PC-3 (cell line): ENCODE measurements at regions not wholly inside any gene's neighbourhood (a gene's known extent, or its start where the extent isn't known, plus 50 kb on each side); places are given as distances from the start of the nearest gene placed in this dataset.

Experiments used
- ATAC-seq: fragments of 200-7000 bp; cut with Tn5 transposase; 2 replicates; pipeline ENCODE4 v1.9.1; 2020; ENCODE audit warnings: mild to moderate bottlenecking, moderate library complexity
- BruUV-seq: library from RNA; stranded (reverse); fragments of 400-500 nt; replicated peaks from 2 replicates; lab custom pipeline; 2021; lab: Mats Ljungman, UMichigan
- CTCF ChIA-PET: fragments of 300-600 bp; sonication (Branson Sonifier 250); formaldehyde crosslinking; loops from one replicate; lab custom pipeline; 2022; ENCODE audit warnings: antibody characterized with exemption; lab: Charles Lee
- POLR2A ChIA-PET: fragments of 300-600 bp; sonication (Branson Sonifier 250); formaldehyde crosslinking; loops from one replicate; lab custom pipeline; 2022; ENCODE audit warnings: antibody characterized with exemption; ENCODE audit not compliant: unreplicated experiment; lab: Charles Lee
- DNase-seq: peaks from one replicate; pipeline ENCODE4 v3.0.0-alpha.2; 2015
- H2AFZ ChIP-seq: fragments of 300-600 bp; sonication (generic); 2 replicates; pipeline ENCODE4 v1.6.0; 2016; ENCODE audit warnings: antibody characterized with exemption, low read length
- H3F3A ChIP-seq: fragments of 300-600 bp; sonication (generic); one replicate; pipeline ENCODE4 v1.6.0; 2017; ENCODE audit warnings: antibody characterized with exemption, low read length, control low read depth, mild to moderate bottlenecking; ENCODE audit not compliant: unreplicated experiment
- H3K27ac ChIP-seq: fragments of 300-600 bp; sonication (generic); 2 replicates; pipeline ENCODE4 v1.5.1; 2016; ENCODE audit warnings: mild to moderate bottlenecking, low read length
- H3K27me3 ChIP-seq: fragments of 300-600 bp; sonication (generic); 2 replicates; pipeline ENCODE4 v1.6.1; 2016; ENCODE audit warnings: low read length, mixed read lengths
- H3K36me3 ChIP-seq: fragments of 300-600 bp; sonication (generic); 2 replicates; pipeline ENCODE4 v1.6.1; 2016; ENCODE audit warnings: low read depth, mixed run types, low read length, mixed read lengths
- H3K4me1 ChIP-seq: fragments of 300-600 bp; sonication (generic); 2 replicates; pipeline ENCODE4 v1.5.1; 2016; ENCODE audit warnings: low read length; ENCODE audit not compliant: insufficient read depth
- H3K4me2 ChIP-seq: fragments of 300-600 bp; sonication (generic); 2 replicates; pipeline ENCODE4 v1.6.0; 2016; ENCODE audit warnings: low read length
- H3K4me3 ChIP-seq: fragments of 300-600 bp; sonication (generic); 2 replicates; pipeline ENCODE4 v1.5.1; 2016; ENCODE audit warnings: mild to moderate bottlenecking, low read length, mixed read lengths
- H3K79me2 ChIP-seq: fragments of 300-600 bp; sonication (generic); 2 replicates; pipeline ENCODE4 v1.6.1; 2017; ENCODE audit warnings: low read length, mixed read lengths
- H3K9ac ChIP-seq: fragments of 300-600 bp; sonication (generic); 2 replicates; pipeline ENCODE4 v1.6.0; 2016; ENCODE audit warnings: mild to moderate bottlenecking, low read length
- H3K9me2 ChIP-seq: fragments of 300-600 bp; sonication (generic); replicated peaks from 2 replicates; pipeline ENCODE4 v1.6.1; 2016; ENCODE audit warnings: mixed run types, low read length, mixed read lengths
- H3K9me3 ChIP-seq: fragments of 300-600 bp; sonication (generic); 2 replicates; pipeline ENCODE4 v1.6.1; 2016; ENCODE audit warnings: low read length, mixed read lengths
- H4K20me1 ChIP-seq: fragments of 300-600 bp; sonication (generic); 2 replicates; pipeline ENCODE4 v1.6.1; 2016; ENCODE audit warnings: low read length, mixed read lengths
- EZH2 ChIP-seq: fragments of 300-600 bp; sonication (generic); IDR thresholded peaks from one replicate; pipeline ENCODE4 v1.6.1; 2017; ENCODE audit warnings: antibody characterized with exemption, mild to moderate bottlenecking, low read length; ENCODE audit not compliant: unreplicated experiment
- EZH2phosphoT487 ChIP-seq: fragments of 300-600 bp; sonication (generic); IDR thresholded peaks from 2 replicates; pipeline ENCODE4 v1.6.1; 2018; ENCODE audit warnings: mild to moderate bottlenecking, antibody characterized with exemption, low read length, borderline replicate concordance
- intact Hi-C: fragments of 100-400 bp; cut with micrococcal nuclease; formaldehyde crosslinking; loops from 2 replicates; pipeline ENCODE4 v1.9.0; 2023
- TF ChIP-seq, protein P1 (sequence below): fragments of 300-600 bp; sonication (generic); conservative IDR thresholded peaks from 2 replicates; pipeline ENCODE4 v1.5.1; 2017; ENCODE audit warnings: antibody characterized with exemption, low read depth, mild to moderate bottlenecking, low read length

DNA sequence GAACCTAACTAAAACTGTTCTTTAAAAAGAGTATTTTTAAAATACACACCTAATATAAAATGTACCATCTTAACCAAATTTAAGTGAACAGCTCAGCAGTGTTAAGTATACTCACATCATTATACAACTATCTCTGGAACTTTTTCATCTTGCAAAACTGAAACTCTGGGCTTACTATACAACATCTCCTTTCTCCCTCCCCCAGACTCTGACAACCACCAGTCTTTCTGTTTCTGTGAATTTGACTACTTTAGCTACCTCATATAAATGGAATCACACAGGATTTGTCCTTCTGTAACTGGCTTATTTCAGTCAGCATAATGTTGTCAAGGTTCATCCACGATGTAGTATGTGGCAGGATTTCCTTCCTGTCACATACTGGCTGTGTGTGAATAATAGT lies 93.5 kb downstream of the FOXD1 start:
- Histone ChIP-seq H2AFZ (no peak overlapping the region), H3K9me3 (0 out of 2 replicates have a peak, but pooled peaks cover 4% of the 10 kb centered on the region), H3K27me3 (no peaks in the 10 kb centered on the region), H3K4me1 (no peaks in the 10 kb centered on the region), H3K9me2 (no peaks in the 10 kb centered on the region), H3K4me2 (no peak overlapping the region), H3K9ac (no peak overlapping the region), H3K79me2 (no peaks in the 10 kb centered on the region), H3F3A (no peaks in the 10 kb centered on the region), H4K20me1 (no peaks in the 10 kb centered on the region), H3K4me3 (no peak overlapping the region), H3K27ac (no peak overlapping the region), H3K36me3 (no peaks in the 10 kb centered on the region)
- CTCF ChIA-PET, result no interaction called here
- DNase-seq (no peak), ATAC-seq (no peak)
- intact Hi-C loops, result no loop called here
- TF ChIP-seq EZH2, result no peak
- no peak for TF ChIP-seq EZH2phosphoT487
- TF ChIP-seq, protein P1, sequence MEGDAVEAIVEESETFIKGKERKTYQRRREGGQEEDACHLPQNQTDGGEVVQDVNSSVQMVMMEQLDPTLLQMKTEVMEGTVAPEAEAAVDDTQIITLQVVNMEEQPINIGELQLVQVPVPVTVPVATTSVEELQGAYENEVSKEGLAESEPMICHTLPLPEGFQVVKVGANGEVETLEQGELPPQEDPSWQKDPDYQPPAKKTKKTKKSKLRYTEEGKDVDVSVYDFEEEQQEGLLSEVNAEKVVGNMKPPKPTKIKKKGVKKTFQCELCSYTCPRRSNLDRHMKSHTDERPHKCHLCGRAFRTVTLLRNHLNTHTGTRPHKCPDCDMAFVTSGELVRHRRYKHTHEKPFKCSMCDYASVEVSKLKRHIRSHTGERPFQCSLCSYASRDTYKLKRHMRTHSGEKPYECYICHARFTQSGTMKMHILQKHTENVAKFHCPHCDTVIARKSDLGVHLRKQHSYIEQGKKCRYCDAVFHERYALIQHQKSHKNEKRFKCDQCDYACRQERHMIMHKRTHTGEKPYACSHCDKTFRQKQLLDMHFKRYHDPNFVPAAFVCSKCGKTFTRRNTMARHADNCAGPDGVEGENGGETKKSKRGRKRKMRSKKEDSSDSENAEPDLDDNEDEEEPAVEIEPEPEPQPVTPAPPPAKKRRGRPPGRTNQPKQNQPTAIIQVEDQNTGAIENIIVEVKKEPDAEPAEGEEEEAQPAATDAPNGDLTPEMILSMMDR, result no peak
- POLR2A ChIA-PET, result no interaction called here
- no TSS peak for BruUV-seq

DNA sequence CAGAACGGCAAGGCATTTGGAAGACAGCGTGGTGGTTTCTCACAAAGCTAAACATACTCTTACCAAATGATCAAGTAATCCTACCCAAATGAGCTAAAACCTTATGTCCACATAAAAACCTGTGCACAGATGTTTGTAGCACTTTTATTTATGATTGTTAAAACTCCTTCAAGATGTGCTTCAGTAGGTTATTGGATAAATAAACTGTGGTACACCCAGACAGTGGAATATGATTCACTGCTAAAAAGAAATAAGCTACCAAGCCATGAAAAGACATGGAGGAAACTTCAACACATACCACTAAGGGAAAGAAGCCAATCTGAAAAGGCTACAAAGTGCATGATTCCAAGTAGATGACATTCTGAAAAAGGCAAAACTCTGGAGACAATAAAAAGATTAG lies 94.2 kb downstream of the FOXD1 start:
- Histone ChIP-seq H3K4me3 (no peak overlapping the region), H3K4me1 (no peaks in the 10 kb centered on the region), H4K20me1 (no peaks in the 10 kb centered on the region), H3K9ac (no peak overlapping the region), H3K9me2 (no peaks in the 10 kb centered on the region), H2AFZ (no peak overlapping the region), H3K36me3 (no peaks in the 10 kb centered on the region), H3K9me3 (0 out of 2 replicates have a peak, but pooled peaks cover 4% of the 10 kb centered on the region), H3K27me3 (no peaks in the 10 kb centered on the region), H3F3A (no peaks in the 10 kb centered on the region), H3K27ac (no peak overlapping the region), H3K4me2 (no peak overlapping the region), H3K79me2 (no peaks in the 10 kb centered on the region)
- POLR2A ChIA-PET, result interaction anchor here (0.7 kb wide), 1 partner anchor 43 kb away, joined by 3 read pairs; no protein-coding TSS in a partner anchor
- CTCF ChIA-PET, result no interaction called here
- DNase-seq, result no peak
- ATAC-seq, result no peak
- intact Hi-C loops, result no loop called here
- TF ChIP-seq, protein P1, result no peak
- TF ChIP-seq EZH2, result no peak
- TF ChIP-seq EZH2phosphoT487, result no peak
- BruUV-seq, result no TSS peak

DNA sequence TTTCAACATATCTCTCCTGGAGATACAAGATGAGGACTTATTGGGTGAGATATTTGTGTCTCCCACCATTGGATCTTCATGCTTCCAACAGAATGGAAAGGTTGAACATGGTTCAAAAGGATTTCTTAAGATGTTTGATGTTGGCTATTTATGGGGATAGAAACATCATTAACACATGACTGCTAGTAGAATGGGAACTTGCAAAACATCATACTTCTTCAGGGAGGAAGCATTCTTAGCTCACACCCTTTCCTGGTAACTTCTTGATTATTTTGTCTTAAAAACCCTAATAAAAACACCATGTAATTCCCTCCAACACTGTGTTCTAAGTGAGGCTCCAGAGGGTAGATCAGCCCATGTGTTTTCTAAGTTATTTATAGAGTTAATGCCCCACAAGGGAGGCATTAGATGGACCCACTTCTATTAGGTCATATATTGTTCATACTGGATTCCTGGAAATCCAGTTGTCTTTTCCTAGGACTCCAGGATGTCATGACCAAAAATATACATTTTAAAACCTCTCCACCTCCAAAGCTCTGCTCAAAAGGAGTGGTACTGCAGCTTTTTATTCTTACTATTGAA lies 95.8 kb downstream of the FOXD1 start:
- ATAC-seq, result no peak
- Histone ChIP-seq H3K27me3 (no peaks in the 10 kb centered on the region), H3K4me1 (no peaks in the 10 kb centered on the region), H3F3A (no peaks in the 10 kb centered on the region), H3K4me2 (no peak overlapping the region), H4K20me1 (no peaks in the 10 kb centered on the region), H3K9me2 (no peaks in the 10 kb centered on the region), H3K36me3 (no peaks in the 10 kb centered on the region), H2AFZ (no peak overlapping the region), H3K27ac (no peak overlapping the region), H3K4me3 (no peak overlapping the region), H3K79me2 (no peaks in the 10 kb centered on the region), H3K9me3 (0 out of 2 replicates have a peak, but pooled peaks cover 4% of the 10 kb centered on the region), H3K9ac (no peak overlapping the region)
- intact Hi-C loops, result no loop called here
- no peak for DNase-seq
- POLR2A ChIA-PET, result interaction anchor here (0.7 kb wide), 1 partner anchor 38 kb away, joined by 3 read pairs; no protein-coding TSS in a partner anchor
- BruUV-seq, result no TSS peak
- TF ChIP-seq EZH2phosphoT487 (no peak), EZH2 (no peak)
- TF ChIP-seq, protein P1, result no peak
- CTCF ChIA-PET, result interaction anchor here (0.6 kb wide), 1 partner anchor 185 kb away, joined by 3 read pairs; no protein-coding TSS in a partner anchor
